ENCODE measurements at regions not wholly inside any gene's neighbourhood (a gene's known extent, or its start where the extent isn't known, plus 50 kb on each side); places are given as distances from the start of the nearest gene placed in this dataset.

DNA sequence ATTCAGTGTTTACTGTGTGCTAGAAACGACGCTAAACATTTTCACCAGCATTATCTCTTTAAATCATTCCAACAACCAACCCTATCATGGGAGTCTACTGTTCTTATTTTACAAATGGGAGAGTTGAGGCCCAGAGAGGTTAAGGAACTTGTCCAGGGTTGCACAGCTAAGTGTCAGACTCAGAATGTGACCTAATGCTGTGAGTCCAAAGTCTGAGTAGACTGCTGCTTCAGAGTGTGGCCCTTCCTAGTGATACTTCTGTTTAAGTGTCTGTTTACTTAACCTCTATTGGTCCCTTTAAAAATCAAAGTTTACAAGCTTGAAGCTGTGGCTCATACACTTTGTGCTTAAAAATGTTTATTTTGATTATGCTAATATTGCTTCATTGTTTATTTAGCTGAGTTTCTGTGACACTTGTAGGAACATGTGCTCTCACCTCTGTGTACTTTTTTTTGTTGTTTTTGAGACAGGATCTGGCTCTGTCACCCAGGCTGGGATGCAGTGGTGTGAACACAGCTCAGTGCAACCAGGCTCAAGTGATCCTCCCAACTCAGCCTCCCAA is 84.4 kb upstream of the SYPL1 start:
- Mint-ChIP-seq H3K27ac (no peak overlapping the region), H3K4me3 (no peak overlapping the region), H3K36me3 (no peaks in the 10 kb centered on the region), H3K9me3 (no peaks in the 10 kb centered on the region), H3K27me3 (peaks cover 7% of the 10 kb centered on the region), H3K4me1 (ENCODE audit: unreplicated experiment) (no peaks in the 10 kb centered on the region)
- DNase-seq (ENCODE audit: extremely low spot score, unreplicated experiment) = no peak
- TF ChIP-seq CTCF (conservative IDR thresholded peaks at IDR 0.05) = no peak

- peaks cover 7% of the 10 kb centered on the region for H3K27me3 Mint-ChIP-seq
- no peak overlapping the region for H3K27ac Mint-ChIP-seq
- H3K36me3 Mint-ChIP-seq = no peaks in the 10 kb centered on the region
- H3K9me3 Mint-ChIP-seq = no peaks in the 10 kb centered on the region
- no peak for TF ChIP-seq CTCF (conservative IDR thresholded peaks at IDR 0.05)
- no peaks in the 10 kb centered on the region for H3K4me1 Mint-ChIP-seq (ENCODE audit: unreplicated experiment)
- H3K4me3 Mint-ChIP-seq = no peak overlapping the region
- no peak for DNase-seq (ENCODE audit: extremely low spot score, unreplicated experiment)
Observed at GRCh38 chr7:106193661-106194060, 81.5 kb upstream of the SYPL1 start.

DNA sequence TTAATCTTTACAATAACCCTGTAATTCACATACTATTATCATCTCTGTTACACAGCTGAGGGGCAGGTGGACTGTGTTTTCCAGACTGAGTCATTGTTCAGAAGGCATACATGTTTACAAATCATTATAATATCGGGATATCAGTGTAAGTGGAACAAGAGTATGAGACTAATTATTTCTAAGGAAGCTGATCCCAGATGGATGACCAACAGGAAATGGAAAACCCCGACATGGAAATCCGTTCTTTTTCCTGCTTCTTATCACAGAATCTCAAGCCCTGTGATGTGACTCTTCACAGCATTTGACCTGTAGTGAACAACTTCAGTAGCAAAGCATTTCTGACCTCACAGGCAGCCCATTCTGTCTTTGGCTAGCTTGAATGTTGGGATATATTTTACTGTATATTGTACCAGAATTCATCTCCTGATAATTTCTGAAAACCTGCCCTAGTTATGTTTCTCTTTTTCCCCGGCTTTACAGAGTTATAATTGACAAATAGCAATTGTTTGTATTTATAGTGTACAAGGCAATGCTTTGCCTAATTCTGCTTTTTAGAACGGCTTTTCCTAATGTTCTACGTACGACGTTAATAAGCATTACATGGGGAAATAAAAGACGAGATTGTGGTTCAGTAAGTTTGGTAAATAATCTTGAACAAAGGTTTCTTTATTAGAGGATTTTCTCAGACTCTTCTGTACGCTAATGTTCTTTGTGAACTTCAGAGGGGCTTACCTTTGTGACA is 78.6 kb upstream of the SYPL1 start:
- Mint-ChIP-seq H3K4me1 (ENCODE audit: unreplicated experiment) (no peaks in the 10 kb centered on the region), H3K4me3 (no peak overlapping the region), H3K36me3 (no peaks in the 10 kb centered on the region), H3K27ac (no peak overlapping the region), H3K27me3 (peaks cover 12% of the 10 kb centered on the region), H3K9me3 (no peaks in the 10 kb centered on the region)
- no peak for TF ChIP-seq CTCF (conservative IDR thresholded peaks at IDR 0.05)
- DNase-seq (ENCODE audit: extremely low spot score, unreplicated experiment) = no peak

DNA sequence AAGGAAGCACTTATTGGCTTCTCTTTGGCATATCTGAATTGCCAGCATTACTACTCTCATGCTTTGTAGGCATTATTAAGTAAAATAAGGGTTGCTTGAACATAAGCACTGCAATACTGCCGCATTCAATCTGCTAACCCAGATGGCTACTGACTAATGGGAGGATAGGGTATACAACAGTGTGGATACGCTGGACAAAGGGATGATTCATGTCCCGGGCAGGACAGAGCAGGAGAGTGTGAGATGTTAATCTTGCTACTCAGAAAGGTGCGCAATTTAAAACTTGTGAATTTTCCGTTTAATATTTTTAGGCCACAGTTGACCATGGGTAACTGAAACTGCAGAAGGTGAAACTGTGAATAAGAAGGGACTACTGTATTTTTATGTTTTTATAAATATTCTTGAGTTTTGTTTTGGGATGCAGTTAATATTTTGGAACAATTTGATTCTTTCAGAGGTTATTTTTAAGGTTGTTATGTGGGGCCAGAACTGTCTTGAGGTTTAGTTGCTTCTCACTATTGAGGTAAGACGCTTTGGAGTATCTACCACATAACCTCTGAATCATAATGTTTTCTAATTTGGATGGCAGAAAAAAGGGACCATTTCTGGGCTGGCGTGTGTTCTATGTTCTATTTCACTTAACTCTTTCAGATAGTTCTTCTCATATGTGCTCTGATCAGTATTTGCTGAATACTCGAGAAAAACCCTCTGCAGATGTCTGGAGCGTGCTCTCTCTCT is 75.7 kb upstream of the SYPL1 start:
- no peak overlapping the region for H3K27ac Mint-ChIP-seq
- peaks cover 5% of the 10 kb centered on the region for H3K27me3 Mint-ChIP-seq
- no peak for DNase-seq (ENCODE audit: extremely low spot score, unreplicated experiment)
- no peak for TF ChIP-seq CTCF (conservative IDR thresholded peaks at IDR 0.05)
- no peaks in the 10 kb centered on the region for H3K9me3 Mint-ChIP-seq
- no peaks in the 10 kb centered on the region for H3K36me3 Mint-ChIP-seq
- H3K4me1 Mint-ChIP-seq (ENCODE audit: unreplicated experiment) = no peaks in the 10 kb centered on the region
- H3K4me3 Mint-ChIP-seq = no peak overlapping the region

DNA sequence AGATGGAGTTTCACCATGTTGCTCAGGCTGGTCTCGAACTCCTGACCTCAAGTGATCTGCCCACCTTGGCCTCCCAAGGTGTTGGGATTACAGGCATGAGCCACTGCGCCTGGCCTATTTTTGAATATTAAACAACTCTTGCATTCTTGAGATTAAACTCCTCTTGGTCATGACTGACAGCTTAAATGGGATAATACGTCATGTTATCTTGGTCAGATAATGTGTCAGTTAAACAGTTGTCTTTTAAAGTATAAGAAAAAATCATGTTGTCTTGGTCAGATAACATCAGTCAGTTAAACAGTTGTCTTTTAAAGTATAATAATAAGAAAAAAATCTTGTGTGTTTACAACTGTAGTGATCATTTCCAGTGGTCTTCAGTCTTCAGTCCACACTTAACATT is 73.6 kb upstream of the SYPL1 start:
- H3K27me3 Mint-ChIP-seq = peaks cover 5% of the 10 kb centered on the region
- H3K9me3 Mint-ChIP-seq = no peaks in the 10 kb centered on the region
- no peak overlapping the region for H3K4me3 Mint-ChIP-seq
- H3K27ac Mint-ChIP-seq = no peak overlapping the region
- no peak for DNase-seq (ENCODE audit: extremely low spot score, unreplicated experiment)
- no peaks in the 10 kb centered on the region for H3K36me3 Mint-ChIP-seq
- no peak for TF ChIP-seq CTCF (conservative IDR thresholded peaks at IDR 0.05)
- H3K4me1 Mint-ChIP-seq (ENCODE audit: unreplicated experiment) = no peaks in the 10 kb centered on the region
